ENCODE measurements at regions not wholly inside any gene's neighbourhood (a gene's known extent, or its start where the extent isn't known, plus 50 kb on each side); places are given as distances from the start of the nearest gene placed in this dataset.
"Not testable (repeated sequence)": the region's sequence is repeated elsewhere in the genome, so short reads cannot be mapped to it uniquely, and the experiment has no call there.

DNA sequence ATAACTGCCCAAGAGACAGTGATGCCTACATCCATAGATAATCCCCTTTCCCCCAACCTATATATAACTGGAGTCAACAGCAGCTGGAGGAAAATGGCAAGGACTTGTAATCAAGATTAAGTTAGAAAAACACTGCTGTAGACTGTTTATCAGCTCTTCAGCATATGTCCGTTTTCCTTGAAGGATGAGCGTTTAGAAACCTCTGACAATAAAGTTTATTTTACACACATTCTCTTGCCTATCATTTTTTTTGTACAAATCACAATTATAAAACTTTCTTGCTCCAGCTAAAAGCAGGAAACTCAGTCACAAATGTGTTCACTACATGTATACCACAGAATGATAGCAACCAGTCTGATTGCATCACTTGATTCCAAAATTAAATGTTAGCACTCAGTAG, 50.8 kb downstream of the PPIAL4G start:
- not testable (repeated sequence) for DNase-seq

GRCh38 chr1:148429856-148430255, 53.2 kb downstream of the PPIAL4G start:
- DNase-seq, result not testable (repeated sequence)

DNA sequence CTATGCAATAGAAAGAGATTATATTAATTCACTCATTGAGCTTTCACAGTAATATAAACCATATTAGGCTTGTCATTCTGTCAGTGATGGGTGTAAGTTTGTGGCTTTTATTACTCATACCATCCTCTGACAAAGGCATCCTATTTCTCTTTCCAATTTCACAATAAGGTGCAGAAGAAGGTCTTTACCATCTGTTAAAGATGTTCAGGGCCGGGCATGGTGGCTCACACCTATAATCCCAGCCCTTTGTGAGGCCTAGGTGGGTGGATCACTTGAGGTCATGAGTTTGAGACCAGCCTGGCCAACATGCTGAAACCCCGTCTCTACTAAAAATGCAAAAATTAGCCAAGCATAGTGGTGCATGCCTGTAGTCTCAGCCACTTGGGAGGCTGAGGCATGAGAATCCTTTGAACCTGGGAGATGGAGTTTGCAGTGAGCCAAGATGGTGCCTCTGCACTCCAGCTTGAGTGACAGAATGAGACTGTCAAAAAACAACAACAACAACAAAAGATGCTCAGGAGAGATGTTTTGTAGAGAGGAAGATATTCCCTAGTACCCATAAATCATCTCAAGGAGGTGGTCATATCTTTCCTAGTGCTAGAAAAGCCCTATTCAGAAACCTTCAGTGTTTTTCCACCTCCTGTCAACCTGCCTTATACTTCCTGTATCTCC, 56.0 kb downstream of the PPIAL4G start:
- peak; percentile 57 for DNase-seq

DNA sequence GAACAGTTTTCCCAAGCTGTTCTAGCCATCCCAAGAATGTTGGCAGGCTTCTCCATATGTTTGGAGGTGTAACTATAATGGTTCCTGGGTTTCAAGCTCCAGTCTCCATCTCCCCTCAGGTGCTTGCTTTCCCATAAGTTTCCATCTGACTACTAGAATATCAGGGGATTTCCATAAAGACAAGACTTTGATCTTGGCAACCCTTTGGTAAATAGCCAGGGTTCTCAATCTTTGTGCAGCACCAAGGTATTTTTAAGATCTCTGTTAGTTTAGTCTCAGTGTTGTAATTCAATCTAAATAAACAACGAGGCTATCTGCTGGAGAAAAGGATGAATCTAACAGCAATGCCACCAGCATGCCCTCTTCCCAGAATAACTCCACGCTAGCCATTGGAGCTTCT, 56.7 kb downstream of the PPIAL4G start:
- not testable (repeated sequence) for DNase-seq

- not testable (repeated sequence) for DNase-seq
Measured at GRCh38 chr1:148424143-148425003, 58.7 kb downstream of the PPIAL4G start.

- DNase-seq, result not testable (repeated sequence)
Measured at GRCh38 chr1:148422921-148423320, 60.2 kb downstream of the PPIAL4G start.

DNA sequence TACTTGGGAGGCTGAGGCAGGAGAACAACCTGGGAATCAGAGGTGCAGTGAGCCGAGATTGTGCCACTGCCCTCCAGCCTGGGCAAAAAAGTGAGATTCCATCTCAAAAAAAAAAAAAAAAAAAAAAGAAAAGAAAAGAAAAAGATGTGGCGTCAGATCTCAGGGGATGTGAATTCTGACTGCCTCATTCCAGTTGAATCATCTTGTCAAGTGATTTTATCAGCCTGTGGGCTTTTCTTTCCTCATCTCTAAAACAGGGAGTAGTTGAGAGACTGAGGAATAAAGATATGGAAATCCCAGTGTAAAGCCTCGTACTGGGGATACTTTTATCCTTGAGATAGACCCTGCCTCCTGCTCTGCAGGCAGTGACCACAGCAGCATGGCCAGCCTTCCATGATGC, 65.9 kb downstream of the PPIAL4G start:
- not testable (repeated sequence) for DNase-seq

GRCh38 chr1:148413385-148413784, 69.7 kb downstream of the PPIAL4G start:
- DNase-seq, result not testable (repeated sequence)

DNA sequence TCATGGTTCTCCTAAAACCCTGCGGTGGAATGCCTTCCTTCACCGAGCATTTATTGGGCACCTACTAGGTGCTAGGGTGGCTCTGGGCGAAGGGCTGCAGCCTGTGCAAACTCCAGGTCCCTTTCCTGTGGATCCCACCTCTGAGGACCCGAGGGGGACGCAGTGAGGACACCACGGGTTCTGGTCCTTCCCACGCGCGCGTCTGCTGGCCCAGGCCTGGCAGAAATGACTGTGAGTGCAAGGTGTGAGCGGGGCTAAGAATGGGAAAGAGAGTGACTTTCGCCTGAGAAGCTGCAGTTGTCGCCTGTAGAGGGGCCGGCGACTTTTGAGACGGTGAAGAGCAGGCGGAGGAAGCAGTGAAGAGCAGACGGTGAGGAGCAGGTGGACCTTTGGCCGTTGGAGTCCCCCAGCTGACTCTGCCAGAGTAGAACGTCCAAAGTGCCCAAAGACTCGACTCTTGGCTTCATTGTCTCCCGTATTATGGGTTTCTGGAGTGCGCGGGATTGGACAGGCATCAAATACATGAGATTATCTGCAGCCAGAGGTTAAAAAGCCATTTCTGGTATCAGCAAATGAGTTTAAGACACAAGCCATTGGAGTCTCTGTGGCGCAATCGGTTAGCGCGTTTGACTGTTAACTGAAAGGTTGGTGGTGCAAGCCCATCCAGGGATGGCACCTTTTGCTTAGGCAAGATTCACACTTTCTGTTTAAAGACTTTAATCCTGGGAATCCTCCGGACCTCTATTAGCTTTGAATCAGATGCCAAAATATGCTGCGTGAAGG, 78.1 kb downstream of the PPIAL4G start:
- DNase-seq, result not testable (repeated sequence)

GRCh38 chr1:148403925-148404324, 79.2 kb downstream of the PPIAL4G start:
- not testable (repeated sequence) for DNase-seq

DNA sequence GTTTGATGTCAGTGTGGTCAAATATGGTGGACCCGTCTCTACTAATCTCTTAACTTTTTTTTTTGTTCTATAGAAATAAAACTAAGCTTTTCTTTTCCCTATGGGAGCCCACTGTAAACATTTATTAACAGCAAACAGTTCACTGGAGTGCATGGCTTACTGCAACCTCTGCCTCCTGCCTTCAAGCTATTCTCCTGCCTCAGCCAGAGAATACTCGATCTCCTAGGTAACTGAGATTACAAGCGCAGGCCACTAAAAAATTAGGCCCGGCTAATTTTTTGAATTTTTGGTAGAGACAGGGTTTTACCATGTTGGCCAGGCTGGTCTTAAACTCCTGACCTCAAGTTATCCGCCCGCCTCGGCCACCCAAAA, 80.0 kb downstream of the PPIAL4G start:
- DNase-seq, result peak; percentile 15

GRCh38 chr1:148402152-148403084, 80.7 kb downstream of the PPIAL4G start:
- DNase-seq, result peak; percentile 93

DNA sequence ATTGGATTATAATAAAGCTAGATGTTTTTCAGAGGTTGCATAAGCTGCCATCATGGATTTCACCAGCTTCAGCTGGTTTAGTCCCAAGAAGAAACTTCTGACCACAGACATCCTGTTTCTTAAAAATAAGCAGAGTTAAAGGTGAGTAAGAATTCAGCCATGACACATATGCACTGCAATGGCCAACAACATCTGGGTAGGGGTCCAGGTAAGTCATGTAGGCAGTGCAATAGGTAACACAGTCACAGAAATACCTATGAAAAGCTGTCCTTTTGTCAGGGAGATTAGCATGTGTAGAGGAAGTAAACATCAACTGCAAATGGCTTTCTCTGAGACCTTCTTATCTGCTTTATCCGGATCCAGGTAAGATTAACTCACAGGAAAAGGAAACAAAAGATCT, 85.6 kb downstream of the PPIAL4G start:
- DNase-seq, result peak; percentile 13

- DNase-seq, result not testable (repeated sequence)
Measured at GRCh38 chr1:148392505-148392904, 90.6 kb downstream of the PPIAL4G start.

DNA sequence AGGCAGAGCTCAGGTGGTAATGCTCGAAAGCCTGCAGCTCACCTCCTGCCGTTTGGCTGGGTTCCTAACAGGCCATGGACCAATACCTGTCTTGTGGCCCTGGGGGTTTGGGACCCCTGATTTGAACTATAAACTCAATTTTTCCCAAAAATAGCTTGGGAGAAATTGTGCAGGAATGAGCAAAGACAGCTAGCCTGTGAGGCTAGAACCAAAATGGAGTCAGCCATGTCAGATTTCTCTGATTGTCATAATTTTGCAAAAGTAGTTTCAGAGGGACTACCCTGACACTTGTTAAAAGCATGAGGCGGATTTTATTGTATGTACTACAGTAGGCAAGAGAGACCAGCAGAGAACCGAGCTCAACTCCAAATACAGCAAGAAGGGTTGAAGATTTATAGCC, 91.8 kb downstream of the PPIAL4G start:
- not testable (repeated sequence) for DNase-seq

GRCh38 chr1:148389027-148389339, 94.1 kb downstream of the PPIAL4G start:
- no peak for DNase-seq

DNA sequence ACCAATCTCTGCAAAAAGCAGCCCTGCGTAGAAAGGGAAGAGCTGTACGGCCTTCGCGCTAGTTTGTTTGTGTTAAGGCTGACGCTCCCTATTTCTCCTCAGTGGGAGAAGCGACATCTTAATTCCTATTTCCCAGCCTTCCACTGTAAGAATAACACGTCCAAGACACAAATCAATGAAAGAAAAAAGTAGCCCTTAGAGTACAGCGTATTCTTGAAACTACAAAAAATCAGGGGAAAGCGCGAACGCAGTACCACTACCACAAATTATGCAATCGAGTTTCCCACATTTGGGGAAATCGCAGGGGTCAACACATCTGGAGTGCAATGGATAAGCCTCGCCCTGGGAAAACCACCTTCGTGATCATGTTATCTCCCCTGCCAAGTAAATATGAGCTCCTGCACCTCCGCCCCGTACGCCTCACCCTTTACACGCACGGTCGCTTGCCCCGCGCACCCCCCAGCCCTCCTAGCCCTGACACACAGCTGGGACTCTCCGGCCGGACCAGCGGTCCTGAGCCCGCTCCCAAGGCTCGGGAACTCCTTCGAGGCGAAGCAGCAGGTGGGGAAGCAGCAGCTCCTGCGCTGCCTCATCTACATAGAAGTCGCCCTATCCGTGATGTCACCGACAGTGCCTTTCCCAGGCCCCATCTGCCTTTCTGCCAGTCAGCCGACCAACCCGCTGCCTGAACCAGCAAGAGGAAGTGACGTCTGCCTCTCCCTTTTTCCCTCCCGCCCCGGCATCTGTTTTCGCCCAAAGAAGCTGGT, 94.7 kb downstream of the PPIAL4G start:
- DNase-seq, result peak; percentile 95

DNA sequence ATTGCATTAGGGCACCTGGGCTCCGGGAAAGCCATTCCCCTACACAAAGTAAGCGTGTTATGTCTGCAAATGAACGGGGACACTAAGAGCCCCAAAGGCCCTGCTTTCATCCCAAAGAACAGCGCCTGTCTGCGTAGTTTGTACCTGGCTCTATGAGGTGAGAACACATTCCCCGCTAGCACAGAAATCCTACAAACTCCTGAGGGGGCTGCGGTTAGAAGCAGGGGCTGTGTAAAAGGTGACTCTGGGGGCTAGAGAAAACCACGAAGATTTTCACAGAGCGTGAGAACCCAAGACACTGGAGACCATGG, 95.2 kb downstream of the PPIAL4G start:
- not testable (repeated sequence) for DNase-seq

- not testable (repeated sequence) for DNase-seq
Measured at GRCh38 chr1:148387122-148387948, 95.8 kb downstream of the PPIAL4G start.

DNA sequence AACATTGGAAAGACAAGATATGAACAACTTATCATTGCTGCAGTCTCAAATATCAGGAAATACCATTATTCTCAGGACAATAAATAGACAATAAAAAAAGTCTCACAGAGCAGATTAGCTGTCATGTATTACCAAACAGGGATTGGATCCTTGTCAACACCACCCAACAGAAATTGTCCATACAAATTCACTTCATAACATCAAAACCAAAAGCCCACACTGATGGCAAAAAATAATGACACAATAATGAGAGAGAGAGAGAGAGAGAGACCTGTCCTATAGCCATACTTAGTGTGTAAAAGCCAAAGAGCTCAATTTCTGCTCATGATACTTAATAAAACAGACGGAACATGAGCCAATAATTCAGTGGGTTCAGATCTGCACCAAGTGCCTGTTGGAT, 96.5 kb downstream of the PPIAL4G start:
- DNase-seq, result no peak

DNA sequence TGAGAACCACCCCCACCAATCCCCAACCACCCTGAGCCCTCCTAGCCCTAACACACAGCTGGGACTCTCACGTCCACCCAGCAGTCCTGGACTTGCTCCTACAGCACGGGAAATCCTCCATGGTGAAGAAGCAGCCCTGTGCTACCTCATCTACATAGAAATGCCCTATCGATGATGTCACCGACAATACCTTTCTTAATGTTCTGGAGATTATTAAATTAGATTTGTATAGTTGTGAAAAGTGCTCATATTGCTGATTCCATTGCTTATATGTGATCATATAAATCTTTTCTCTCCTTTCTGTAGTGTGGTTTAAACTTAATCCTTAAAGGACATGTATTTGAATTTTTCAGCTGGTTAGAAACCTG, 97.1 kb downstream of the PPIAL4G start:
- DNase-seq, result not testable (repeated sequence)
